ENCODE measurements at regions not wholly inside any gene's neighbourhood (a gene's known extent, or its start where the extent isn't known, plus 50 kb on each side); places are given as distances from the start of the nearest gene placed in this dataset.

DNA sequence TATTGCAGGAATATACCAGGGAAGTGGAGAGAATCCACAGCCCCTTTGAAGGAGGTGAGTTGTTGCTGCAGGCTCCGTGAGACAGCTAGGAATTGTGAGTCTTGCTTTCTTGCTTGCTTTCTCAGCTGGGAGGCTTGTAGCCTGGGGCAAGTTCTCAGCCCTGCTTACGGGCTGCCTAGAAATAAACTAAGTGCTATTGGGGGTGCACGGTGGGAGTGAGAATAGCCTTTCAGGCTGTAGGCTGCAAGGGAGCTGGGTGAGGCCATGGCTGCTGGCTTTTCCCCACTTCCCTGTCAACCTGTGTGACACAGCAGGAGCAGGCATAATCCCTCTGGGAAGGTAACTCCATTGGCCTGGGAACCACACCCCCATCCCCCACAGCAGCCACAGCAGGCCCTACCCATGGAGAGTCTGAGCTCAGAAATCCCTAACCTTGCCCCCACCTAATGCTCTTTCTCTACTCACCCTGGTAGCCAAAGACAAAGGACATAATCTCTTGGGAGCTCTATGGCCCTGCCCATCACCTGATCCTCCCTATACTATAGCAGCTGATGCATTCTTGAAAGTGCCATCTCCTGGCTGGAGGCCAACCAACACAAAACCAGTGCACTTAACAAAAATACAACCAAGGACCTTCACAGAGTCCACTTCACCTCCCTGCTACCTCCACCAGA is 113.0 kb downstream of the MMRN1 start:
- TF ChIP-seq, protein P1, sequence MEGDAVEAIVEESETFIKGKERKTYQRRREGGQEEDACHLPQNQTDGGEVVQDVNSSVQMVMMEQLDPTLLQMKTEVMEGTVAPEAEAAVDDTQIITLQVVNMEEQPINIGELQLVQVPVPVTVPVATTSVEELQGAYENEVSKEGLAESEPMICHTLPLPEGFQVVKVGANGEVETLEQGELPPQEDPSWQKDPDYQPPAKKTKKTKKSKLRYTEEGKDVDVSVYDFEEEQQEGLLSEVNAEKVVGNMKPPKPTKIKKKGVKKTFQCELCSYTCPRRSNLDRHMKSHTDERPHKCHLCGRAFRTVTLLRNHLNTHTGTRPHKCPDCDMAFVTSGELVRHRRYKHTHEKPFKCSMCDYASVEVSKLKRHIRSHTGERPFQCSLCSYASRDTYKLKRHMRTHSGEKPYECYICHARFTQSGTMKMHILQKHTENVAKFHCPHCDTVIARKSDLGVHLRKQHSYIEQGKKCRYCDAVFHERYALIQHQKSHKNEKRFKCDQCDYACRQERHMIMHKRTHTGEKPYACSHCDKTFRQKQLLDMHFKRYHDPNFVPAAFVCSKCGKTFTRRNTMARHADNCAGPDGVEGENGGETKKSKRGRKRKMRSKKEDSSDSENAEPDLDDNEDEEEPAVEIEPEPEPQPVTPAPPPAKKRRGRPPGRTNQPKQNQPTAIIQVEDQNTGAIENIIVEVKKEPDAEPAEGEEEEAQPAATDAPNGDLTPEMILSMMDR (IDR thresholded peaks at IDR 0.05; ENCODE audit: partially characterized antibody, unreplicated experiment), result no peak
- Mint-ChIP-seq H3K9me3 (ENCODE audit: unreplicated experiment) (no peaks in the 10 kb centered on the region), H3K27ac (ENCODE audit: unreplicated experiment) (no peak overlapping the region), H3K27me3 (ENCODE audit: unreplicated experiment) (no peaks in the 10 kb centered on the region), H3K4me3 (ENCODE audit: unreplicated experiment) (no peak overlapping the region), H3K4me1 (ENCODE audit: low read depth, unreplicated experiment) (no peaks in the 10 kb centered on the region), H3K36me3 (ENCODE audit: unreplicated experiment) (no peaks in the 10 kb centered on the region)
- no peak for DNase-seq

GRCh38 chr4:90012918-90013317 is 114.3 kb upstream of the CCSER1 start:
- no peak for DNase-seq
- H3K36me3 Mint-ChIP-seq (ENCODE audit: unreplicated experiment), result no peaks in the 10 kb centered on the region
- TF ChIP-seq, protein P1 (IDR thresholded peaks at IDR 0.05; ENCODE audit: partially characterized antibody, unreplicated experiment), result no peak
- H3K9me3 Mint-ChIP-seq (ENCODE audit: unreplicated experiment), result no peaks in the 10 kb centered on the region
- no peaks in the 10 kb centered on the region for H3K27me3 Mint-ChIP-seq (ENCODE audit: unreplicated experiment)
- H3K4me1 Mint-ChIP-seq (ENCODE audit: low read depth, unreplicated experiment), result no peaks in the 10 kb centered on the region
- H3K4me3 Mint-ChIP-seq (ENCODE audit: unreplicated experiment), result no peak overlapping the region
- no peak overlapping the region for H3K27ac Mint-ChIP-seq (ENCODE audit: unreplicated experiment)

DNA sequence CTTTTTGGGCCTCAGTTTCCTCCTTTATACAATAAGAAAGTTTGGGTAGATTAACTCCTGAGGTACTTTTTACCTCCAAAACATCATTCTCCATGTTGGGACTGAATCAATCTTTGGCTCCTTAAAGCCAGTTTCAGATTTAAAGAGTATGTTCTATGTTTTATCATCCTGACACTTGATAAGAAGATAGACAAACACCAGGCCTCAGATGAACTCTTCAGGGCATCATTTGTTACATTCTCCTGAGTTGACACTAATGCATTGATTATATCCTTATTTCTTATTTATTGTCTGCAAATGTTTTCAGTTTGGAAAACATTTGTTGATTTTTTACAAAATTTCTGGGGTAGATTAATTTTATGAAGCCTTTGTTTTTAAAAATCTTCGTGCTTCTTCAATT is 102.7 kb upstream of the CCSER1 start:
- peaks cover 10% of the 10 kb centered on the region for H3K4me1 Mint-ChIP-seq (ENCODE audit: low read depth, unreplicated experiment)
- H3K27ac Mint-ChIP-seq (ENCODE audit: unreplicated experiment), result no peak overlapping the region
- H3K36me3 Mint-ChIP-seq (ENCODE audit: unreplicated experiment), result no peaks in the 10 kb centered on the region
- no peak overlapping the region for H3K4me3 Mint-ChIP-seq (ENCODE audit: unreplicated experiment)
- TF ChIP-seq, protein P1 (IDR thresholded peaks at IDR 0.05; ENCODE audit: partially characterized antibody, unreplicated experiment), result no peak
- no peak for DNase-seq
- H3K9me3 Mint-ChIP-seq (ENCODE audit: unreplicated experiment), result no peaks in the 10 kb centered on the region
- H3K27me3 Mint-ChIP-seq (ENCODE audit: unreplicated experiment), result no peaks in the 10 kb centered on the region

- H3K27me3 Mint-ChIP-seq (ENCODE audit: unreplicated experiment), result no peaks in the 10 kb centered on the region
- peaks cover 13% of the 10 kb centered on the region for H3K4me1 Mint-ChIP-seq (ENCODE audit: low read depth, unreplicated experiment)
- no peak overlapping the region for H3K4me3 Mint-ChIP-seq (ENCODE audit: unreplicated experiment)
- peak overlapping the region; percentile 59 for H3K27ac Mint-ChIP-seq (ENCODE audit: unreplicated experiment)
- H3K36me3 Mint-ChIP-seq (ENCODE audit: unreplicated experiment), result no peaks in the 10 kb centered on the region
- TF ChIP-seq, protein P1 (IDR thresholded peaks at IDR 0.05; ENCODE audit: partially characterized antibody, unreplicated experiment), result peak; percentile 62
- no peak for DNase-seq
- no peaks in the 10 kb centered on the region for H3K9me3 Mint-ChIP-seq (ENCODE audit: unreplicated experiment)
Measured at GRCh38 chr4:90025248-90025647, 101.9 kb upstream of the CCSER1 start.

- Mint-ChIP-seq H3K4me1 (ENCODE audit: low read depth, unreplicated experiment) (peaks cover 21% of the 10 kb centered on the region), H3K27ac (ENCODE audit: unreplicated experiment) (no peak overlapping the region), H3K36me3 (ENCODE audit: unreplicated experiment) (no peaks in the 10 kb centered on the region), H3K4me3 (ENCODE audit: unreplicated experiment) (no peak overlapping the region), H3K9me3 (ENCODE audit: unreplicated experiment) (no peaks in the 10 kb centered on the region), H3K27me3 (ENCODE audit: unreplicated experiment) (no peaks in the 10 kb centered on the region)
- TF ChIP-seq, protein P1 (IDR thresholded peaks at IDR 0.05; ENCODE audit: partially characterized antibody, unreplicated experiment), result no peak
- no peak for DNase-seq
Measured at GRCh38 chr4:90027565-90027964, 99.6 kb upstream of the CCSER1 start.

All from glutamatergic neuron (in vitro differentiated cells).